Activated CD8-positive, alpha-beta memory T cell treated with anti-CD3 and anti-CD28 coated beads, Interleukin-2, amount 10 ng/mL, durations not matched to agents 7 days and 5 days (primary cell): ENCODE measurements at regions not wholly inside any gene's neighbourhood (a gene's known extent, or its start where the extent isn't known, plus 50 kb on each side); places are given as distances from the start of the nearest gene placed in this dataset.
"Not testable (repeated sequence)": the region's sequence is repeated elsewhere in the genome, so short reads cannot be mapped to it uniquely, and the experiment has no call there.

ENCODE experiments used
- ATAC-seq: fragments of 150-1000 bp; cut with Tn5 transposase; one replicate; pipeline ENCODE4 v1.10.0; 2021; ENCODE audit warnings: moderate library complexity
- CTCF ChIA-PET: fragments of 350-600 bp; sonication (Branson Sonifier 250); formaldehyde crosslinking; loops from one replicate; lab custom pipeline; 2021; ENCODE audit warnings: antibody characterized with exemption; lab: Charles Lee
- DNase-seq: peaks from one replicate; pipeline ENCODE4 v3.0.0-alpha.2; 2020
- H3K27ac Mint-ChIP-seq: one replicate; pipeline ENCODE4 v1.8.0; 2021; ENCODE audit warnings: mild to moderate bottlenecking, mixed read lengths
- H3K27me3 Mint-ChIP-seq: one replicate; pipeline ENCODE4 v1.8.0; 2021; ENCODE audit warnings: mixed read lengths
- H3K36me3 Mint-ChIP-seq: one replicate; pipeline ENCODE4 v1.8.0; 2021; ENCODE audit warnings: mild to moderate bottlenecking, mixed read lengths
- H3K4me1 Mint-ChIP-seq: one replicate; pipeline ENCODE4 v1.8.0; 2021; ENCODE audit warnings: mixed read lengths
- H3K4me3 Mint-ChIP-seq: one replicate; pipeline ENCODE4 v1.8.0; 2021; ENCODE audit warnings: mild to moderate bottlenecking, moderate library complexity, mixed read lengths
- H3K9me3 Mint-ChIP-seq: one replicate; pipeline ENCODE4 v1.8.0; 2022; ENCODE audit warnings: low read depth, mixed read lengths

DNA sequence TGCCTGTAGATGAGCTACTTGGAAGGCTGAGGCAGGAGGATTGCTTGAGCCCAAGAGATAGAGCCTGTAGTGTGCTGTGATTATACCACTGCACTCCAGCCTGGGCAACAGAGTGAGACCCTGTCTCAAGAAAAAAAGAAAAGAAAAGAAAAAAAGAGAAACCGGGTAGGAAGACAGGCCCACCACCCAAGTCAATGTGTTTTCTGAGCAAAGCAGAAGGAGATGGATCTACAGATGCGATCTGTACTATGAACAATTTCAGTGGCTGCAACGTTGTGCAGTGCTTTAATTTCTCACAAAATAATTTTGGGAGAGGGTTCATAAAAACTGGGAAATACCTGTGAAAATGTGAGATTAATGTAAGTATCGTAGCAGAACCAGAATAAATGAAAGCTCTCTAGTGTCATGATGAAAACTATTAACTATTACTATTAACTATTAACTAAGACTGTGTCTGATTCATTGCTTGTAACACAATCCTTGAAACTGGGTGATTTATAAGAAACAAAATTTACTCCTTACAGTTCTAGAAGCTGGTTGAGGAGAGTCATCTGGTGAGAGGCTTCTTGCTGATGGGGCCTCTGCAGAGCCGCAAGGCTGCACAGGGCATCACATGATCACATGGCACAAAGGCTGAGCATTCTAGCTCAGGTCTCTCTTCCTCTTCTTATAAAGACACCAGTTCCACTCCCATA, 233.1 kb upstream of the ZNF217 start:
- CTCF ChIA-PET = interaction anchor here (0.6 to 0.8 kb wide), 2 partner anchors 10 to 108 kb away, joined by 3 read pairs; no protein-coding TSS in a partner anchor
- ATAC-seq (no peak), DNase-seq (no peak)
- Mint-ChIP-seq H3K27ac (no peak overlapping the region), H3K27me3 (no peaks in the 10 kb centered on the region), H3K4me3 (no peak overlapping the region), H3K9me3 (no peaks in the 10 kb centered on the region), H3K36me3 (peaks cover 3% of the 10 kb centered on the region), H3K4me1 (peaks cover 45% of the 10 kb centered on the region)

DNA sequence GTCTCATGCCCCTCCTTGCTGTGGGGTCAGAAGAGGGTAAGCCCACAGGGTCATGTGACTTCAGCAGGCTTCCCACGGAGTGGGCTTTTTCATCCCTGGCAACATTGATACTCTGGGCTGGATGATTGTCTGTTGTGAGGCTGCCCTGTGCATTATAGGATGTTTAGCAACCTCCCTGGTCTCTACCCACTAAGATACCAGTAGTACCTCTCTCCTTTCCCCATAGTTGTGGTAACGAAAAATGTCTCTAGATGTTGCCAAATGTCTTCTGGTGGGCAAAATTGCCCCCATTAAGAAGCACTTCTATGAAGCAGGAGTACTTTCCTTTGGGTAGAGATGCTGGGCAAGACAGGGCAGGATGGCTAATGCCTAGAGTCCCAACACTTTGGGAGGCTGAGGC, 232.5 kb upstream of the ZNF217 start:
- DNase-seq (no peak), ATAC-seq (no peak)
- H3K27ac Mint-ChIP-seq = no peak overlapping the region
- H3K4me3 Mint-ChIP-seq = no peak overlapping the region
- H3K4me1 Mint-ChIP-seq = peaks cover 41% of the 10 kb centered on the region
- H3K36me3 Mint-ChIP-seq = peaks cover 4% of the 10 kb centered on the region
- CTCF ChIA-PET = interaction anchor here (0.6 kb wide), 1 partner anchor 10 kb away, joined by 3 read pairs; no protein-coding TSS in a partner anchor
- H3K9me3 Mint-ChIP-seq = no peaks in the 10 kb centered on the region
- H3K27me3 Mint-ChIP-seq = no peaks in the 10 kb centered on the region

DNA sequence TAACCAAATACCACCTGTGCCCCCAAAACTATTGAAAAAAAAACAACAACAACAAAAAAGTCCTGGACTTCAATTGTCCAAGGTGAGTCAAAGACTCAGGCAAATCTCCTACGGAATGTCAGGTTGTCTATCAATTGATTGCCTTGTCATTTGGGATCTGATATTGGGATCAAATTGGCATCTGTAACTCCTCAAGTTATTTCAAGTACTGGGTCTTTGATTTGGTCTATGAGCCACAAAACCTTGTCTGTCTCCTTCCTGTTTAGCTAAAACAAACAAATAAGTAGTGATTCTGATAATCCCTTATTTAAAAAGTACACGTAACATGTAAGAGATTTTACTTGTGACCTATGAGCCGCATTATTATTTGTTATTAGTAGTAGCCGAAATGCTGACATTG, 231.6 kb upstream of the ZNF217 start:
- Mint-ChIP-seq H3K4me3 (no peak overlapping the region), H3K4me1 (peaks cover 34% of the 10 kb centered on the region), H3K27me3 (no peaks in the 10 kb centered on the region), H3K36me3 (peaks cover 4% of the 10 kb centered on the region), H3K9me3 (no peaks in the 10 kb centered on the region), H3K27ac (no peak overlapping the region)
- DNase-seq (no peak), ATAC-seq (no peak)
- CTCF ChIA-PET = interaction anchor here (1.0 kb wide), 1 partner anchor 17 kb away, joined by 3 read pairs; no protein-coding TSS in a partner anchor

DNA sequence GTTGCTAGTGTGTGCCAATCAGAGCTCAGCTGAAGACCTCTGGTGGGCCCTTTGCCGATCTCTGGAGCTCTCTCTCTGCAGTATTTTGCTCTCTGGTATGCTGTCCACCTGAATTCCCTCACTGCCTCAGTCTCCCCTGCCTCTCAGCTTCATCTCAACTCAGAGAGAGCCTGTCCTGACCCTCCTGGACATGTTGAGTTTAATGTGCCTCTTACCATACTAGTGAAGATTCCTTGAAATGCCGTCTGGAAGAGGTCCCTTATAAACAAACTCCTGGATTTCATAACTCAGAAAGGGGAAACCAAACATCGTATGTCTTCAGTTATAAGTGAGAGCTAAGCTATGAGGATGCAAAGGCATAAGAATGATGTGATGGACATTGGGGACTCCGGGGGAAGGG, 231.1 kb upstream of the ZNF217 start:
- no peak for ATAC-seq
- H3K27ac Mint-ChIP-seq = no peak overlapping the region
- CTCF ChIA-PET = interaction anchor here (0.7 to 1.2 kb wide), 6 partner anchors 9 to 59 kb away, joined by 3 to 4 read pairs (median 3); no protein-coding TSS in a partner anchor

DNA sequence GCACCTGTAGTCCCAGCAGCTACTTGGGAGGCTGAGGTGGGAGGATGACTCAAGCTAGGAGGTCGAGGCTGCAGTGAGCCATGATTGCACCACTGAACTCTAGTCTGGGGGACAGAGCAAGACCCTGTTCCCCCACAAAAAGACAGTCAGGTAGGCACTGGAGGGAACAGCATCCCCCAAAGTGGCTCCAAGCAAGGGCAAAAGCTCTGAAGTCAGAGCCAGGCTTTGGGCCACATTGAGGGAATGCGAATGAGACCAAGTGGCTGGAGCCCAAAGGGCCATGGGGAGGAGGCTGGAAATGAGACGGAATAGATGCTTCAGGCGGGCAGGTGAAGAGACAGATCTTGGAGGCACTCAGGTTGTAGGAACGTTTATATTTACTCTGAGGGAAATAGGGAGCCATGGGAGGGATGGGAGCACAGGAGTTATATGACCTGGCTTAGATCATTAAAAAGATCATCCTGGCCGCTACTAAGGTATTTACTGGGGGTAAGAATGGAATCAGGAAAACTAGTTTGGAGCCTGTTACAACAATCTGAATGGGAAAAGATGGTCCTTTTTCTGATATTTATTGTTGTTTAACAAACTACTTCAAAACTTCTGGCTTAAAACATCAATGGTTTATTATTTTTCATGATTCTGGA, 229.6 kb upstream of the ZNF217 start:
- peaks cover 14% of the 10 kb centered on the region for H3K4me1 Mint-ChIP-seq
- no peak for ATAC-seq

More for the DNA sequence above, 231.1 kb upstream of the ZNF217 start:
- H3K4me3 Mint-ChIP-seq = no peak overlapping the region
- no peaks in the 10 kb centered on the region for H3K9me3 Mint-ChIP-seq
- peaks cover 4% of the 10 kb centered on the region for H3K36me3 Mint-ChIP-seq
- H3K27me3 Mint-ChIP-seq = no peaks in the 10 kb centered on the region
- no peak for DNase-seq
- peaks cover 30% of the 10 kb centered on the region for H3K4me1 Mint-ChIP-seq

DNA sequence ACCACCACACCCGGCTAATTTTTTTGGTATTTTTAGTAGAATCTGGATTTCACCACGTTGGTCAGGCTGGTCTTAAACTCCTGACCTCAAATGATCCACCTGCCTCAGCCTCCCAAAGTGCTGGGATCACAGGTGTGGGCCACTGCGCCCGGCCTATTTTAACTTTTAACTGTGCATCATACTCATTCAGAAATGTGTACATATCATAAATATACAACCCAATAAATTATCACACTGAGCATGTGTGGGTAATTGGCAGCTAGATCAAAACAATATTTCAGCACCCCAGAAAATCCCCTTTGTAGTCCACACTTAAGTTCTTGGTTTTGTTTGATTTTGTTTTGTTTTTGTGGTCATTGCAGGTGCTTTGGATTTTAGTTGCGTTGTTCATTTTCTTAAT, 228.9 kb upstream of the ZNF217 start:
- H3K9me3 Mint-ChIP-seq = no peaks in the 10 kb centered on the region
- CTCF ChIA-PET = interaction anchor here (1.0 kb wide), 1 partner anchor 50 kb away, joined by 3 read pairs; no protein-coding TSS in a partner anchor
- H3K36me3 Mint-ChIP-seq = peaks cover 5% of the 10 kb centered on the region
- H3K27me3 Mint-ChIP-seq = no peaks in the 10 kb centered on the region
- DNase-seq (no peak), ATAC-seq (no peak)
- no peak overlapping the region for H3K27ac Mint-ChIP-seq
- peaks cover 7% of the 10 kb centered on the region for H3K4me1 Mint-ChIP-seq
- H3K4me3 Mint-ChIP-seq = no peak overlapping the region

More for the DNA sequence above, 229.6 kb upstream of the ZNF217 start:
- Mint-ChIP-seq H3K4me3 (no peak overlapping the region), H3K27me3 (no peaks in the 10 kb centered on the region), H3K36me3 (peaks cover 4% of the 10 kb centered on the region), H3K27ac (no peak overlapping the region), H3K9me3 (no peaks in the 10 kb centered on the region)
- peak; percentile 32 for DNase-seq
- CTCF ChIA-PET = interaction anchor here (1.0 kb wide), 1 partner anchor 49 kb away, joined by 3 read pairs; no protein-coding TSS in a partner anchor

DNA sequence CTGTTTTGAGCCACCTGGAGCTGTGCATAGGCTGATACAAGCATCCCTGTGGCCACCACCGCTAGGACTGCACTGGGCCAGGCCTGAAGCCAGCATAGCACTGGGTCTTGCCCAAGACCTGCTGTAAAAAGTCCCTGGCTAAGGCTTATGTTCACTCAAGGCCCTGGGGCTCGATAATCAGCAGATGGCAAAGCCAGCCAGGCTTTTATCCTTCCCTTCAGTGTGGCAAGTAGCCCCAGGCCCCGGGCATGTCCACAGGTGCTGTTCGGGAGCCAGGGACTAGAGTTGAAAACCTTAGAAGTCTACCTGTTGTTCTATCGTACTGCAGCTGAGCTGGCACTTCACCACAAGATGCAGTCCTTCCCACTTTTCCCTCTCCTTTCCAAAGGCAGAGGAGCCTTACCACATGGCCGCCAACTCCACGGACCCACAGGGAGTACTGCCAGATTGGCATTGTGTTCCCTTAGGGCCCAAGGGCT, 226.4 kb upstream of the ZNF217 start:
- H3K4me1 Mint-ChIP-seq = peaks cover 14% of the 10 kb centered on the region
- H3K36me3 Mint-ChIP-seq = peaks cover 5% of the 10 kb centered on the region
- ATAC-seq (no peak), DNase-seq (no peak)
- no peaks in the 10 kb centered on the region for H3K9me3 Mint-ChIP-seq
- CTCF ChIA-PET = no interaction called here
- no peaks in the 10 kb centered on the region for H3K27me3 Mint-ChIP-seq
- H3K4me3 Mint-ChIP-seq = no peak overlapping the region
- H3K27ac Mint-ChIP-seq = no peak overlapping the region

DNA sequence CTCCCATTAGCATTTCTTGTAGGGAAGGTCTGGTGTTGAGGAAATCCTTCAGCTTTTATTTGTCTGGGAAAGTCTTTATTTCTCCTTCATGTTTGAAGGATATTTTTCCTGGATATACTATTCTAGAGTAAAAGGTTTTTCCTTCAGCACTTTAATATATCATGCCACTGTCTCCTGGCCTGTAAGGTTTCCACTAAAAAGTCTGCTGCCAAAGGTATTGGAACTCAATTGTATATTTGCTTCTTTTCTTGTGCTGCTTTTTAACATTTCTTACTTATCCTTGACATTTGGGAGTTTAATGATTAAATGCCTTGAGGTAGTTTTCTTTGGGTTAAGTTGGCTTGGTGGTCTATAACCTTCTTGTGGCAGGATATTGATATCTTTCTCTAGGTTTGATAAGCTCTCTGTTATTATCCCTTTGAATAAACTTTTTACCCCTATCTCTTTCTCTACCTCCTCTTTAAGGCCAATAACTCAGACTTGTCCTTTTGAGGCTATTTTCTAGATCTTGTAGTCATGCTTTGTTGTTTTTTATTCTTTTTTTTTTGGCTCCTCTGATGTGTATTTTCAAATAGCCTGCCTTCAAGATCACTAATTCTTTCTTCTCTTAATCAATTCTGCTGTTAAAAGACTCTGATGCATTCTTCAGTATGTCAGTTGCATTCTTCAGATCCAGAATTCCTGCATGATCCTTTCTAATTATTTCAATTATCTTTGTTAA, 225.0 kb upstream of the ZNF217 start:
- H3K27ac Mint-ChIP-seq = no peak overlapping the region
- no peak overlapping the region for H3K4me3 Mint-ChIP-seq
- DNase-seq = no peak
- CTCF ChIA-PET = no interaction called here
- no peaks in the 10 kb centered on the region for H3K9me3 Mint-ChIP-seq
- H3K36me3 Mint-ChIP-seq = peaks cover 5% of the 10 kb centered on the region
- no peak for ATAC-seq
- no peaks in the 10 kb centered on the region for H3K27me3 Mint-ChIP-seq
- H3K4me1 Mint-ChIP-seq = peaks cover 27% of the 10 kb centered on the region

DNA sequence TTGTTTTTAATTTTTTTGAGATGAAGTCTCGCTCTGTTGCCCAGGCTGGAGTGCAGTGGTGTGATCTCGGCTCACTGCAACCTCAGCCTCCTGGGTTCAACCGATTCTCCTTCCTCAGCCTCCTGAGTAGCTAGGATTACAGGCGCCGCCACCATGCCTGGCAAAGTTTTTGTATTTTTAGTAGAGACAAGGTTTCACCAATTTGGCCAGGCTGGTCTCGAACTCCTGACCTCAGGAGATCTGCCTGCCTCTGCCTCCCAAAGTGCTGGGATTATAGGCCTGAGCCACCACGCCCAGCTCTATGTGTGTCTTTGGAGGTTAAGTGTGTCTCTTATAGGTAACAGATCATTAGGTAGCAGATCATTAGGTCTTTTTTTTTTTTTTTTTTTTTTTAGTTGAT, 223.9 kb upstream of the ZNF217 start:
- not testable (repeated sequence) for H3K27me3 Mint-ChIP-seq, H3K36me3 Mint-ChIP-seq, DNase-seq, H3K4me3 Mint-ChIP-seq, ATAC-seq, H3K9me3 Mint-ChIP-seq, H3K27ac Mint-ChIP-seq
- CTCF ChIA-PET = interaction anchor here (0.8 to 1.4 kb wide), 3 partner anchors 11 to 102 kb away, joined by 3 read pairs; no protein-coding TSS in a partner anchor
- peaks cover 27% of the 10 kb centered on the region for H3K4me1 Mint-ChIP-seq

DNA sequence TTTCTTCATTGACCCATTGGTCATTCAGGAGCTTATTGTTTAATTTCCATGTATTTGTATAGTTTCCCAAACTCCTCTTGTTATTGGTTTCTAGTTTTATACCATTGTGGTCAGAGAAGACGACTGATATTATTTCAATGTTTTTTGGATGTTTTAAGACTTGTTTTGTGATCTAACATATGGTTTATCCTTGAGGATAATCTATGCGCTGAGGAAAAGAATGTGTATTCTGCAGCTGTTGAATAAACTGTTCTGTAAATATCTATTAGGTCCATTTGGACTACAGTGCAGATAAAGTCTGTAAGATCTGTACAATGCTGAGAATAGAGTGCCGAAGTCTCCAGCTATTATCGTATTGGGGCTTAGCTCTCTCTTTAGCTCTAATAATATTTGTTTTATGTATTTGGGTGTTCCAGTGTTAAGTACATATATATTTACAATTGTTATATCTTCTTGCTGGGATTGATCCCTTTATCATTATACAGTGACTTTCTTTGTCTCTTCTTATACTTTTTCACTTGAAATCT, 223.3 kb upstream of the ZNF217 start:
- ATAC-seq (no peak), DNase-seq (no peak)
- peaks cover 27% of the 10 kb centered on the region for H3K4me1 Mint-ChIP-seq
- no peaks in the 10 kb centered on the region for H3K27me3 Mint-ChIP-seq
- H3K9me3 Mint-ChIP-seq = no peaks in the 10 kb centered on the region
- H3K27ac Mint-ChIP-seq = no peak overlapping the region
- H3K4me3 Mint-ChIP-seq = no peak overlapping the region
- CTCF ChIA-PET = interaction anchor here (0.8 to 1.4 kb wide), 4 partner anchors 11 to 123 kb away, joined by 3 read pairs; no protein-coding TSS in a partner anchor
- H3K36me3 Mint-ChIP-seq = peaks cover 4% of the 10 kb centered on the region

DNA sequence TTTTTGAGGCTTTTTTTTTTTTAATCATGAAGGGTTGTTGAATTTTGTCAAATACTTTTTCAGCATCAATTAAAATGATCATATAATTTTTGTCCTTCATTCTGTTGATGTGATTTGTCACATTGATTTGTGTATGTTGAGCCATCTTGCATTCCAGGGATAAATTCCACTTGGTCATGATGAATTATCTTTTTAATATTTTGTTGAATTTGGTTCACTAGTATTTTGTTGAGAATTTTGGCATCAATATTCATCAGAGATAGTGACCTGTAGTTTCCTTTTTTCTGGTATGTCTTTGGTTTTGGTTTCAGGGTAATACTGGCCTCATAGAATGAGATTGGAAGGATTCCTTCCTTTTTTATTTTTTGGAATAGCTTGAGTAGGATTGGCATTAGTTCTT, 221.9 kb upstream of the ZNF217 start:
- H3K36me3 Mint-ChIP-seq = peaks cover 1% of the 10 kb centered on the region
- no peak for ATAC-seq
- no peak for DNase-seq
- H3K4me1 Mint-ChIP-seq = peaks cover 27% of the 10 kb centered on the region
- CTCF ChIA-PET = interaction anchor here (1.1 kb wide), 1 partner anchor 124 kb away, joined by 3 read pairs; no protein-coding TSS in a partner anchor
- H3K9me3 Mint-ChIP-seq = no peaks in the 10 kb centered on the region
- H3K27ac Mint-ChIP-seq = no peak overlapping the region
- H3K4me3 Mint-ChIP-seq = no peak overlapping the region
- H3K27me3 Mint-ChIP-seq = no peaks in the 10 kb centered on the region

DNA sequence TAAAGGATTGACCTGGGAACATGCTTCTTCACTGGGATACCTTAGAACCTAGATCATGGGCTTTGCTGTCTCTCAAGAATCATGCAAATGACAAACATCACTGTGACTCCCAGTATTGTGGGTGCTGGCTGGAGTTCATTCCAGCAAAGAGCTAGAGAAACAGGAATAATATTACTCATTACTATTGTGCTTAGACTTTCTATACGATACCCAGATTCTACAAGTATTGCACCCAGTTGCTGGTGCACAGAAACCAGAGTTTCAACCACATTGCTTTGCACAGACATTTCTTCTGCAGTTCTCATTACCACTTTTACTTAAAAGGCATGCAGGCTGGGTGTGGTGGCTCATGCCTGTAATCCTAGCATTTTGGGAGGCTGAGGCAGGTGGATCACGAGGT, 220.4 kb upstream of the ZNF217 start:
- Mint-ChIP-seq H3K27ac (peak overlapping the region; percentile 55), H3K36me3 (peaks cover 1% of the 10 kb centered on the region), H3K4me3 (no peak overlapping the region), H3K4me1 (peaks cover 27% of the 10 kb centered on the region), H3K9me3 (no peaks in the 10 kb centered on the region), H3K27me3 (no peaks in the 10 kb centered on the region)
- DNase-seq = no peak
- CTCF ChIA-PET = no interaction called here
- peak; percentile 16 for ATAC-seq

DNA sequence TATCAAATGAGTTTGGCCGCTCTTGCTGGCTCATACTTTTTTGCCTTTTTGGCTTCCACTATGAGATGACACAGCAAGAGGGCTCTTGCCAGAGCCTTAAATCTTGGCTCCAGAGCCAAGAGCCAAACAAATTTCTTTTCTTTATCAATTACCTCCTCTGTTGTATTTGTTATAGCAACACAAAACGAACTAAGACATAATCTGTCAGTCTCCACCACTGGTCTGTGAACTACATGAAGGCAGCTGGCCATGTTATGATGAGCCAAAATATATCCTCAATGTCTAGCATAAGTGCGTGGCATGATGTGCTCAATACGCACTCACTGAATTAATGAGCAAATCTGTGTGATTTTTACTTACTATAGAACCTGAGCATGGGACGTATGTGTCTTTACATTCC, 220.0 kb upstream of the ZNF217 start:
- Mint-ChIP-seq H3K4me1 (peaks cover 27% of the 10 kb centered on the region), H3K9me3 (no peaks in the 10 kb centered on the region), H3K36me3 (peaks cover 1% of the 10 kb centered on the region), H3K4me3 (no peak overlapping the region), H3K27me3 (no peaks in the 10 kb centered on the region), H3K27ac (no peak overlapping the region)
- CTCF ChIA-PET = no interaction called here
- ATAC-seq = peak; percentile 16
- DNase-seq = no peak
